Activated CD8-positive, alpha-beta memory T cell treated with anti-CD3 and anti-CD28 coated beads, Interleukin-2, amount 50 U/mL, for 1 hour (primary cell): ENCODE measurements at regions not wholly inside any gene's neighbourhood (a gene's known extent, or its start where the extent isn't known, plus 50 kb on each side); places are given as distances from the start of the nearest gene placed in this dataset.
"Not testable (repeated sequence)": the region's sequence is repeated elsewhere in the genome, so short reads cannot be mapped to it uniquely, and the experiment has no call there.

Experiments used
- DNase-seq: peaks from one replicate; pipeline ENCODE4 v3.0.0-alpha.2; 2020; ENCODE audit errors: extremely low read depth

DNA sequence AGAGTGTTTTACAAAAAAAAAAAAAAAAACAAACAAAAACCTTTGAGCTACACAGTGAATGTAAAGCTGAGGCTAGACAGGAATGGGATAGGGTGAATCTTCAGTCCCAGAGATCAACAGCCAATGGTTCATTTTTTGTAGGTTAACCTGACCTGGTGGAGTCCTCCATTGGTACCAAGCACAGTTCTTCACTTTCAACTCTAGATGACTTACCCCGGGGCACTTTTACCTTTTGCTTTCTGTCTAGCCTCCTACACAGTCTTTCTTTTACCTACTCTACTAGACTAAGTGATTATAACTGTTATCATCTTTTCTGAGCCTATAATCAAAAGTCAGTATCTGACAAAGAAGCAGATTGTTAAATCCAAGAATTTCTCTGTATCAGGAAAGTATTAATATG lies 50.9 kb downstream of the ANXA2R start:
- DNase-seq = no peak

DNA sequence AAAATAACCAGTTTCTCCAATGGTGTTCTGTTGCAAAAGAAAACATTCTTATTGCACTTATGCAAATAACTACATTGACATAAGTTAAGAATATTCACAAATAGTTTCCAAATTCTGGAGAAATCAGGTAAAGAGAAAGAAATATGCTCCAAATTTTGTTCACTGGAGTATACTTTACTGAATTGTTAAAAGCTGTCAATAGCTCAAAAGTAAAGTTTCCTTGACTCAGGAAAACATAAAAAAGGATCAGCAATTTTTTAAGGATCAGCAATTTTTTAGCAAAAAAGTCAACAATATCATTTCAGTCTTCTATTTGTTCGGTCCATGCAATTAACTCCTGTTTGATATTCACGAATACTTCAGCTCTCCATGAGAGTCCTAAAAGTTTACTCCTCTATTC lies 51.6 kb downstream of the ANXA2R start:
- DNase-seq = no peak

DNA sequence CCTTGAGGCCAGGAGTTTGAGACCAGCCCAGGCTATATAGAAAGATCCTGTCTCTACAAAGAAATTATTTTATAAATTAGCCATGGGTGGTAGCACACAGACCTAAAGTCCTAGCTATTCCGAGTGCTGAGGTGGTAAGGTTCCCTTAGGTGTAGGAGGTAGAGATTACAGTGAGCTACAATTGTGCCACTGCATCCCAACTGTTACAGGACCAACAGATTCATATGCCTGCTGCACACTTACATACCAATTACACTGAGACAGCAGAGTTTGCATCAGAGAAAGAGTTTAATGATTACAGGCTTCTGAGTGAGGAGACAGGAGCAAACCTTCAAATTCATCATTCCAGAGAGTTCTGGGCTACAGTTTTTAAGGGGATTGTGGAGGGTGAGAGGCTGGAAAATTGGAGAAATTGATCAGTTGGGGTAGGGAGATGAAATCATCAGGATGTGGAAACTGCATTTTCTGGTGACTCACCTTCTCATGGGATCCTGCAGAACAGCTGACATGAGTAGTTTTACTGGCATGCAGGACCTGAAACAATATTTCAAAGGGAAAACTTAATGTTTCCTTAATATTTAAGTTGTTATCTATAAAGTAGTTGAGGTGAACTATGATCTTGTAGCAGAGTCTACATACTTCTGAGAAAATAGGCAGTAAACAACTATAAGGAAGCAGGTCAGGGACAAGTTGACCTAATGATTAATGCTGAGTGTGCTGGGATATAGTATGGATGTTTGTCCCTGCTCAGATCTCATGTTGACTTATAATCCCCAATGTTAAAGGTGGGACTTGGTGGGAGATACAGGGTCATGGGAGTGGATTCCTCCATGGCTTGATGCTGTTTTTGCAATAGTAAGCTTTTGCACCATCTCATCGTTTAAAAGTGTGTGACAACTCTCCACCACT lies 54.7 kb downstream of the ANXA2R start:
- DNase-seq = no peak

DNA sequence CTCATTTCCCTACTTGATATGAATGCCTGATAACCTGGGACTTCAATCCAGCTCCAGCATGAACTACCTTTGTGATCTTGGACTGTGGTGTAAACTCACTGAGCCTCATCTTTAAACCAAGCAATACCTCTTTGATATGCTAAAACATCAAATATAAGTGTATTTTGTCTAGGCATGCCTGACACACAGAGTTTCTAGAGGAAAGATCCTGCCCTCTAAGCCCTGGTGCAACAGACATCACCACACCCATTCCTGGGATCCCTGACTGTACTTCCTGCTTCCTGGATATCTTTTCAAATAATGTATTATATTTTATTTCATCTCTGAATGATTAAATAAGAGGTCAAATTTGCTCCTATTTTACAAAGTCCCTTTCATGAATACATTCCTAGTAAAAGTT lies 55.8 kb downstream of the ANXA2R start:
- no peak for DNase-seq

DNA sequence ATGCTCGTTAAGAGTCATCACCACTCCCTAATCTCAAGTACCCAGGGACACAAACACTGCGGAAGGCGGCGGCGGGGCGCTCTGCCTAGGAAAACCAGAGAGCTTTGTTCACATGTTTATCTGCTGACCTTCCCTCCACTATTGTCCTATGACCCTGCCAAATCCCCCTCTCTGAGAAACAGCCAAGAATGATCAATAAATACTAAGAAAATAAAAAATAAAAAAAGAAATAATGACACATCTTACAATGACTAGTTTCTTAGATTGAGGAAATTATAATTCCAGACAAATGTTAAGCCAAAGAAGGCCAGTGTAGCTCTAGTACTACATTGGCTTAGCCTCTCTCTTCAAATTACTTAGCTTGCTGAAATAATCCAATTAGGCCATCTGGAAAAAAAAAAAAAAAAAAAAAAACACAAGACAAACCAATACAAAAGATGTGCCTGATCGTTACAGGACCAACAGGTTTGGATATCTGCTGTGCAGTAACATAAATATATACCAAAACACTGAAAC lies 58.0 kb downstream of the ANXA2R start:
- DNase-seq = no peak

DNA sequence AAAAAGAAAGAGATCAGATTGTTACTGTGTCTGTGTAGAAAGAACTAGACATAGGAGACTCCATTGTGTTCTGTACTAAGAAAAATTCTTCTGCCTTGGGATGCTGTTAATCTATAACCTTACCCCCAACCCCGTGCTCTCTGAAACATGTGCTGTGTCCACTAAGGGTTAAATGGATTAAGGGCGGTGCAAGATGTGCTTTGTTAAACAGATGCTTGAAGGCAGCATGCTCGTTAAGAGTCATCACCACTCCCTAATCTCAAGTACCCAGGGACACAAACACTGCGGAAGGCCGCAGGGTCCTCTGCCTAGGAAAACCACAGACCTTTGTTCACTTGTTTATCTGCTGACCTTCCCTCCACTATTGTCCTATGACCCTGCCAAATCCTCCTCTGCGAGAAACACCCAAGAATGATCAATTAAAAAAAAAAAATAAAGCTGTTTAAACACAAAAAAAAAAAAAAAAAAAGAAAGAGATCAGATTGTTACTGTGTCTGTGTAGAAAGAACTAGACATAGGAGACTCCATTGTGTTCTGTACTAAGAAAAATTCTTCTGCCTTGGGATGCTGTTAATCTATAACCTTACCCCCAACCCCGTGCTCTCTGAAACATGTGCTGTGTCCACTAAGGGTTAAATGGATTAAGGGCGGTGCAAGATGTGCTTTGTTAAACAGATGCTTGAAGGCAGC lies 58.6 kb downstream of the ANXA2R start:
- not testable (repeated sequence) for DNase-seq

DNA sequence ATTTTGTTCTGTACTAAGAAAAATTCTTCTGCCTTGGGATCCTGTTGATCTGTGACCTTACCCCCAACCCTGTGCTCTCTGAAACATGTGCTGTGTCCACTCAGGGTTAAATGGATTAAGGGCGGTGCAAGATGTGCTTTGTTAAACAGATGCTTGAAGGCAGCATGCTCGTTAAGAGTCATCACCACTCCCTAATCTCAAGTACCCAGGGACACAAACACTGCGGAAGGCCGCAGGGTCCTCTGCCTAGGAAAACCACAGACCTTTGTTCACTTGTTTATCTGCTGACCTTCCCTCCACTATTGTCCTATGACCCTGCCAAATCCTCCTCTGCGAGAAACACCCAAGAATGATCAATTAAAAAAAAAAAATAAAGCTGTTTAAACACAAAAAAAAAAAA lies 59.1 kb downstream of the ANXA2R start:
- not testable (repeated sequence) for DNase-seq

DNA sequence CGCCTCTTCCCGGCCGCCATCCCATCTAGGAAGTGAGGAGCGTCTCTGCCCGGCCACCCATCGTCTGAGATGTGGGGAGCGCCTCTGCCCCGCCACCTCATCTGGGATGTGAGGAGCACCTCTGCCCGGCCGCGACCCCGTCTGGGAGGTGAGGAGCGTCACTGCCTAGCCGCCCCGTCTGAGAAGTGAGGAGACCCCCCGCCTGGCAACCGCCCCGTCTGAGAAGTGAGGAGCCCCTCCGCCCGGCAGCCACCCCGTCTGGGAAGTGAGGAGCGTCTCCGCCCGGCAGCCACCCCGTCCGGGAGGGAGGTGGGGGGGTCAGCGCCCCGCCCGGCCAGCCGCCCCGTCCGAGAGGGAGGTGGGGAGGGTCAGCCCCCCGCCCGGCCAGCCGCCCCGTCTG lies 59.7 kb downstream of the ANXA2R start:
- not testable (repeated sequence) for DNase-seq

DNA sequence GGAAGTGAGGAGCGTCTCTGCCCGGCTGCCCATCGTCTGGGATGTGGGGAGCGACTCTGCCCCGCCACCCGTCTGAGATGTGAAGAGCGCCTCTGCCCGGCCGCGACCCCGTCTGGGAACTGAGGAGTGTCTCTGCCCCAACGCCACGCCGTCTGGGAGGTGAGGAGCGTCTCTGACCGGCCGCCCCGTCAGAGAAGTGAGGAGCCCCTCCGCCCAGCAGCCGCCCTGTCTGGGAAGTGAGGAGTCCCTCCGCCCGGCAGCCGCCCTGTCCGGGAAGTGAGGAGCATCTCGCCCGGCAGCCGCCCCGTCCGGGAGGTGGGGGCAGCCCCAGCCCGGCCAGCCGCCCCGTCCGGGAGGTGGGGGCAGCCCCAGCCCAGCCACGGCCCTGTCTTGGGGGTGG lies 60.9 kb downstream of the ANXA2R start:
- not testable (repeated sequence) for DNase-seq

DNA sequence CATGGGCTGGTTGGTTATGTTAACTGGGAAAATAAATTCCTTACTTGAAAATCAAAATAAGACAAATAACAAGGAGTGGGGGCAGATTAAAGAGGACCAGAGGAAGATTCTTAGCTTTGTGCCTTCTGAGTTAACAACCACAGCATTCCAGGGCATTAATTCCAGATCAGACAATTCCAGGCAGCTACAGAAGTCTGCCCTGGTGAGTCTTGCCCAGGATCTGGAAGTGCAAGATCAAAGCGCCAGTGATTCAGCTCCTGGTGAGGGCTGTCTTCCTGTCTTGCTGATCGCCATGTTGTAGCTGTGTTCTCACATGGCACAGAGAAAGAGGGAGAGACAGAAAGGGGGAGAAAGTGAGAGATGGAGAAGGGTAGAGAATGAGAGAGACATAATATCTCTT lies 65.6 kb downstream of the ANXA2R start:
- DNase-seq = no peak

DNA sequence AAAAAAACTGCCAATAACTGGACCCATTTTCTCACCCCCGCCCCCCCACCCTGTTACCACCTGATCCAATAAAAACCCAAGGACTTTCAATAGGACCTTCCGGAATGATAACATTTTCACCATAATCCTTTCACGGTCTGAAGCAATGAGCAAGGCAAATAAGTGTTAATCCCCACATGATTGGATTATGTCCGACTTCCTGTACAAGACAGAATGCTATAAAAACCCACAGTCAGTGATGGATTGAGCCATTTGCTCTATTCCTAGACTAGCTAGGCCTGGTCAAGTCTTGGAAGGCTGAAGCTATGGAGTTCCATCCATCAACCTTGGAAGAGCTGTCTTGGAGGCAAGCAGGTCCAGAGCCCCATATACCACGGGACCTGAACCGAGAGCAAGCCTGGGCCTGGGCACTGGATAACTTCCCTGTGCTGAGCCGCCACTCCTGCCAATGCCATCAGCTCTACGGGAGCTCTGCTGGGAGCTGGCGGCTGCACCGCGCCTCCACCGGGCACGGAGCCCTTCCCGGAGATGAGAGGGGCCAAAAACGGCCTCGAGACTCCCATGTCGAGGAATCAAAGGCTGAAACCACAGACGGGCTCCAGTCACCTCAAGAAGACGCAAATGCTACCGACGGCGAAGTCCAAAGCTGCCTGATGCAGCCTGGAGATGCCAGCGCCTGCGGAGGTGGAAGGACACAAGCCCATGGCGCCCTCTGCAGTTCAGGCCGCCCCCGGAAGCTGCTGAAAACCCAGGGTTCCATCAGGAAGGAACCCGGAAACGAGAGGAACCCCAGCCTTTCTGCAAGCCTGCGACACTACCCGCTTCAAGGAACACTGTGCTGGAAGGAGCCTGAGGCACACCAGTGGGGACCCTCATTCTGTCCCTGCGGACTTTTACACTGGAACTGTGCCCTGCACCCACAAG lies 69.2 kb downstream of the ANXA2R start:
- DNase-seq = no peak

DNA sequence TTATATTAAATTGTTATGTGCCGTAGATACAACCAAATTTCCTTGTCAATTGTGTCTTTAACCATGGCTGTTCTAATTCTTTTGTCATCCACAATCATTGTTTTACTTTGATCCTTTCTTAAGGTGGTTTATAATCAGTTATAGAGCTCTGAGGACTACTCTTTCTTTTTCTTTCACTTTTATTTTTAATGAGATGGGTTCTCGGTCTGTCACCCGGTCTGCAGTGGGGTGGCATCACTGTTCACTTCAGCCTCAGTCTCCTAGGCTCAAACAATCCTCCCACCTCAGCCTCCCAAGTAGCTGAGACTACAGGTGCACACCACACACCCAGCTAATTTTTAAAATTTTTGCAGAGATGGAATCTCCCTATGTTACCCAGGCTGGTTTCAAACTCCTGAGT lies 74.2 kb downstream of the ANXA2R start:
- no peak for DNase-seq

DNA sequence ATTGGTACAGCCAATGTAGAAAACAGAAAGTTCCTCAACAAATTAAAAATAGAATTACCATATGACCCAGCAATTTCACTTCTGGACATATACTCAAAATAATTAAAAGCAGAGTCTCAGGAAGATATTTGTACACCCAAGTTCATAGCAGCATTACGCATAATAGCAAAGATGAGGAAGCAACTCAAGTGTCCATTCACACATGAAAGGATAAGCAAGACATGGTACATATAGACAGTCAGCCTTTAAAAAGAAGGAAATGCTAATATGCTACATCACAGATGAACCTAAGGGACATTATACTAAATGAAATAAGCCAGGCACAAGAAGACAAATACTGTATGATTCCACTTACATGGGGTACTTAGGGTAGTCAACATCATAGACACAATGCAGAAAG lies 76.7 kb downstream of the ANXA2R start:
- DNase-seq = no peak

DNA sequence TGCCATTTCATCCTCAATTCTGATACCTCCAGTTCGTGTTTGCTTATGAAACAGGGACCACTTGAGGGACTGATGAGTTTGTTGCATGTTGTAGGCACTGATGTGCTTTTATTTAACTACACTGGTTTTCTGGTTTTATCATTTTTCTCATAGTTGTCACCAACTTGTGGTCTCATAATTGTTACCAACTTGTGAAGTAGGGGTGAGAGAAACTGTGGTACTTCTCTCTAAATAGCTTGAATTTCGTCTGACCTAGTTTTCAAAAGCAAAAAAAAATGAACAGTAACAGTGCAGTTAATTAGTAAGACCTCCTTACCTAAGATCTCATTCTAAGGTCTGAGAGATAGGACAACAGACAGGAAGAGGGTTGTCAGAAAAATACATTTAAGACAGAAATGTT lies 78.0 kb downstream of the ANXA2R start:
- DNase-seq = no peak

DNA sequence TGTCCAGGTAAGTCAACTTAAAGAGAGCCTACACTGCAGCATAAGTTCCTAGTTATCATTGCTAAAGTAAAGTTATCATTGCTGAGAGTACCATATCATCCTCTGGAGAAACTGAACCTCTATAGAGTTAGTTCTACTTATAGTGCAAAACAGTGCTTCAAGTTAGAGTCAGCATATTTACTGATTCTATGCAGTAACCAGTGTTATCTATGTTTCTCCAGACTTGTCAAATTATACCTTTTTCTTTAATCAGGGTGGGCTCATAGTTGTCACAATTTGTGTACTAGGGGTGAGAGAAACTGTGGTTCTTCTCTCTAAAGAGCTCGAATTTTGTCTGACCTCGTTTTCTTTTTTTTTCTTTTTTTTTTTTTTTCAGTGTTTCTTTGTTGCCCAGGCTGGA lies 79.6 kb downstream of the ANXA2R start:
- DNase-seq = no peak

DNA sequence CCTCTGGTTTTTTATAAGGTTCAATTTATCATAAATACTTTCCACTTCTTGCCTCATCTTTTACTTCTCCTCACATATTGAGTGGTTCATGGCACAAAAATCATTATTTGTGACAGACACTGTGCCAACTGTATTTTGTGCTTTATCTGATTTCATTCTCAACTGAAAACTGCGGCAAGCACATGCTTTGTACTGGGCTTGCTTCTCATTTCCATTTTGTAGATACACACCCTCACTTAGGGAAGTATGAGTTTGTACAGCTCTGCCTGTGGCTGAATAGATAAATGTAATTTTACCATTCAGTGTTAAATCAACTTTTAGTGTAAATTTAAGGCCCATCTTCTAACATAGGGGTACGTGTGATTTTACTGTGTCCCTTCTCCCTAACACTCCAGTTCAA lies 83.6 kb downstream of the ANXA2R start:
- DNase-seq = no peak

DNA sequence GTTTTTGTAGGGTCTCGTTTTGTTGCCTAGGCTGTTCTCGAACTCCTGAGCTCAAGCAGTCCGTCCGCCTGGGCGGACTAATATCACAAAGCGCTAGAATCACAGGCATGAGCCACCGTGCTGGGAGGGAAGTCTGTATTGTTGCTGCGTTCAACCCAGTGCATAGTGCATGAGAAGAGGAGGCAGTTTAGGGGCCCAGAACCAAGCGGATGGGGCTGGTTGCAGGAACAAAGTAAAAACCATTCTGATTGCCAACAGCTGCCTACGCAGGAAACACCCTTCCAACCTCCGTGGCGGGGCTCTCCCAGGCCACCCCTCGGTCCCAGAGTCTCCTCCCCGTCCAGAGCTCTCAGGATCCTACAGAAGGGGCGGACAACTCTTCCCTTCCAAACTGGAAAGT lies 87.1 kb downstream of the ANXA2R start:
- DNase-seq = no peak

DNA sequence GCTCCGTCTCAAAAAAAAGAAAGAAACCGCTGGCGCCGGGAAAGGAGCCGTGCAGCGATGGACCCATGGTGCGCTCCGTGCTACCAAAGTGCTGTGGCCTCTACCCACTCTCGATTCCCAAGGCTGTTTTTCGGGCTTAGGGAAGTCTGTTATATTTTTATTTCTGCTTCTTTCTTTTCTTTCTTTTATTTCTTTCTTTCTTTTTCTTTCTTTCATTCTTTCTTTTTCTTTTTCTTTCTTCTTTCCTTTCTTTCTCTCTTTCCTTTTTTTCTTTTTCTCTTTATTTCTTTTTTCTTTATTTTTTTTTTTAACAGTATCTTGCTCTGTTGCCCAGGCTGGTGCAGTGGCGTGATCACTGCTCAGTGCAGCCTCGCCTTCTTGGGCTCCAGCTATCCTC lies 87.5 kb downstream of the ANXA2R start:
- no peak for DNase-seq

DNA sequence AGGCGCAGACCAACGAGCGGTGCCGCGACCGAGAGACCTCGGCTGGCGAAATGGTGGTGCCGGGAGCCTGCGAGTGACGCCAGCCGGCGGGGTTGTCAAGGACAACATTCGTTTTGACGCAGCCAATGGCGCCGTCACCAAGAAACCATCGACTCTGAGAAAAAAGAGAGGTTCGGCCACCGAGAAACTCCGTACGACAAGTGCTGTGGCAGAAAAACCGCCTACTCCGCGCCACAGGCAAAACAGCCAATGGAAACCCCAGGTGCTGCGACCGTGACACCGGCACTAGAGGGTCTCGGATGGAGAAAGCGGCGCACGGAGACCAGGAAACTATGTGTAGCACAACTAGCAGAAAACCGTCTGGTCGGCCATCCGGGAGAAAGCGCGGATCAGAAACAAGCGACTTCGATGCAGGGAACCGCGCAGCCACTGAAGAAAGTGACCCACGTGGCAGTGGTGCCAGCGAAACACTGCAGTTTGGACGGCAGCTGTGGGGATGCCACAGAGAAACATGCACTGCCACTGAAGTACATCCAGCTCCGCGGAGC lies 88.8 kb downstream of the ANXA2R start:
- peak; percentile 62 for DNase-seq

DNA sequence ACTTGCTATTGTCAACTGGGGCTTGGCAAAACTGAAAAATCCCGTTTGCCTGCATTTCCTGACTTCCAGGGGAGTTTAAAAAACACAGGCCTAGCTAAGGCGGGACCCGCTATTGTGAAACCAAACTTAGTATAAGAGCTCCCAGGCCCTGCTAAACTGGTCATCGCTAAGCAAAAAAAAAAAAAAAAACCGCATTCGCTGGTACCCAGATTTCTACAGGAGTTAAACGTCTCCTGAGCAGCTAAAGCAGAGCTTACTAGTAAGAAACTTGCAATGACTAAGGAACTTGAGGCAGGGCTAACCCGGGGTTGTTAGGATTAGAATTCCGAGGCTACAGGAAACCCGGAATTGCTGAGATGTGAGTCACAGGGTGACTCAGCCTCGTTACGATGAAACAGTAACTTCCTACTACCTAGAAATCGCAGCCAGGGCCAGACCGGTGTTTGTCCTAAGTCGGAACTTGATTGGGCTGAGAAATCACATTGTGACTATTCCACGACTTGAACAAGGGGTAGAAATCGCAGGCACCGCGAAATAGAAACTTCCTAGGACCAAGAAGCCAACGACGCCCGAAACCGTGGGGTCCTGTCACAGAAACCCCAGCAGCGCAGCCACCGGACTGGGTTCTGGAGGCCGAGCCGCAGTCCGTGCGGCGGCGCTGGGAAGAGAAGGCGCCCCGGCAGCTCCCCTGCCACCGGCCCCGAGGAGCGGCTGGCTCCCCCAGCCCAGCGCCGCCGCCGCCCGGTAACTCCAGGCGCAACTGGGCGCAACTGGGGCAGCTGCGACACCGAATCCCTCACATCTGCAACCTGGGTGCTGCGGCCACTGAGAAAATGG lies 89.4 kb downstream of the ANXA2R start:
- DNase-seq = peak; percentile 65

DNA sequence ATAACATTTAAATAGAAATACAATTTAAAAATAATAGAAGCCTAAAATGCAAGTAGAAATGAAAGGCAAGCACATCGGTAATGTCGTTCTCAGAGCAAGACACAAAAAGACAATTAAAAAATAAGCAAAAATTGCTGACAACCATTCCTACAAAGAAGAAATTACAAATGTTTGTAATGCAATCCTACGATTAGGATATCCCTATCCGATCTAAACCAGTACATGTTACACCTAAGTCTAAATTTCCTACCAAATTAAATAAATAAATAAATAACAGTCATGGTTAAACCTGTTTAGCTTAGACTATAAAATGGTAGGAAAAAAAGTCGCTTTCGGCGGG lies 90.0 kb downstream of the ANXA2R start:
- DNase-seq = no peak
